Heart right ventricle (tissue), 16 donors: ENCODE measurements at regions not wholly inside any gene's neighbourhood (a gene's known extent, or its start where the extent isn't known, plus 50 kb on each side); places are given as distances from the start of the nearest gene placed in this dataset.

Source experiments
- ATAC-seq, 8 donors: fragments of 200-7000 bp; cut with Tn5 transposase; one replicate each; pipeline ENCODE4 v1.9.1; 2020; ENCODE audit warnings: mild to moderate bottlenecking in 8 of 8, moderate library complexity in 8 of 8, moderate number of reproducible peaks in 1 of 8
- DNase-seq, 2 donors: peaks; one replicate each; pipeline ENCODE4 v3.0.0-alpha.2; 2020
- H3K27ac ChIP-seq, 10 donors: fragments of 200-600 bp; sonication (generic) in 2 of 10; one replicate each; pipeline versions ENCODE4 v1.5.0 to v1.8.0; 2020 to 2022; ENCODE audit warnings: mild to moderate bottlenecking in 3 of 10
- H3K27me3 ChIP-seq, 7 donors: fragments of 200-600 bp; one replicate each; pipeline ENCODE4 v1.8.0; 2021 to 2022; ENCODE audit warnings: mild to moderate bottlenecking in 2 of 7
- H3K36me3 ChIP-seq, 9 donors: fragments of 200-600 bp; sonication (generic) in 1 of 9; one replicate each; pipeline versions ENCODE4 v1.5.0 to v1.8.0; 2020 to 2022; ENCODE audit warnings: mild to moderate bottlenecking in 2 of 9
- H3K4me1 ChIP-seq, 9 donors: fragments of 200-600 bp; sonication (generic) in 1 of 9; one replicate each; pipeline versions ENCODE4 v1.5.0 to v1.8.0; 2020 to 2022; ENCODE audit warnings: mild to moderate bottlenecking in 4 of 9
- H3K4me3 ChIP-seq, 10 donors: fragments of 200-600 bp; sonication (generic) in 2 of 10; one replicate each; pipeline versions ENCODE4 v1.5.0 to v1.8.0; 2020 to 2022; ENCODE audit warnings: mild to moderate bottlenecking in 7 of 10, moderate library complexity in 2 of 10
- H3K9me3 ChIP-seq, 11 donors: fragments of 200-600 bp in 10 of 11; sonication (generic) in 2 of 11; one replicate each; pipeline versions ENCODE4 v1.5.0 to v1.8.0; 2013 to 2022; ENCODE audit warnings: mild to moderate bottlenecking in 2 of 11, control low read depth in 1 of 11, moderate library complexity in 1 of 11
- CTCF ChIP-seq, 9 donors: fragments of 200-600 bp; sonication (generic) in 2 of 9; IDR thresholded peaks; one replicate each; pipeline versions ENCODE4 v1.5.0 to v1.8.0; 2021 to 2022; ENCODE audit warnings: antibody characterized with exemption in 9 of 9, mild to moderate bottlenecking in 5 of 9, moderate library complexity in 1 of 9
- WGBS, 2 donors: extraction: QIAGEN DNeasy Blood & Tissue Kit; methylation state at CpG; one replicate each; pipeline ENCODE4 v1.1.7; 2013; ENCODE audit warnings: inconsistent platforms in 1 of 2; 5-methylcytosine and 5-hydroxymethylcytosine counted together
- intact Hi-C, 10 donors: fragments of 100-400 bp; cut with DNase I; formaldehyde crosslinking; loops; one replicate each; pipeline versions ENCODE4 v1.11.1 to v1.14.2; 2022
- donor health status: Arrhythmogenic right ventricular cardiomyopathy.
- donor health status: ischemic (EF 13 %, LVEDD 7.1; RV severe dilation, severe dysfunction).
- donor health status: healthy with polysubstance abuse.
- donor health status: DM: no; HTN: yes; CAD: no.
- donor health status: DM: no; HTN: no; CAD: no.
- donor health status: ischemic (EF 25% LVEDD 6.9; RV normal size, moderate dysfunction).
- donor health status: ischemic (EF 25% LVEDD 5.7; RV mildly dilated, moderate dysfunction).
- donor health status: healthy.
- donor health status: DM: yes; HTN: yes; CAD: no.
- donor health status: Ischemic cardiomyopathy.
- donor health status: ischemic (EF 35%, LVEDD 5.7; RV mildly dilated, moderate dysfunction).
- donor health status: nonischemic (EF 11% LVEDD 7.7; RV severe dilation, severe dysfunction).
- donor health status: DM: yes; HTN: yes; CAD: no.
- donor health status: PGD.
- donor health status: ischemic (EF 29% LVEDD 5.4; RV normal size, mild dysfunction).
- donor health status: nonischemic (EF 23%, LVEDD 6.1; RV moderate dilation, normal function).

- DNase-seq (no peak), ATAC-seq (no peak)
- Histone ChIP-seq H3K27ac (no peak overlapping the region), H3K27me3 (no peaks in the 10 kb centered on the region), H3K4me1 (peaks cover 0 to 12% (median 4%) of the 10 kb centered on the region in 9 donors), H3K9me3 (peaks cover 0 to 38% (median 13%) of the 10 kb centered on the region in 11 donors), H3K4me3 (no peak overlapping the region), H3K36me3 (no peaks in the 10 kb centered on the region)
- no peak for TF ChIP-seq CTCF (IDR thresholded peaks at IDR 0.05)
- intact Hi-C loops, result no loop called here
- WGBS, 2 donors, result 31 to 48% methylated on average over 7 of the region's 7 CpGs
Measured at GRCh38 chr1:232751393-232752140, 53.6 kb upstream of the MAP10 start.

DNA sequence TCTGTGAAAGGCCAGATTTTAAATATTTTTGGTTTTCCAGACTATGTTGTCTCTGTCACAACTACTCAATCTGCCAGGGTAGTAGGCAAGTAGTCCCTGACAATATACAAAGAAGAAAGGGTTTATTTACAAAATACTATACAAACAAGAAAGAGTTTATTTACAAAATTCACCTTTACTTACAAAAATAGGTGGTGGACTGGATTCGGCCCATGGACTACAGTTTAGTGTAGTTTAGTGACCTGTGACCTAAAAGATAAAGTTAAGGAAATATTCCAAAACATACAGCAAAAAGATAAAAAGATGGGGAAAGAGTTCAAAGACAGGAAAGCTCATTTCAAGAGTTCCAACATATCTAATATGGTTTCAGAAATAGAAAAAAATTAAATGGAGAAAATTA lies 52.9 kb upstream of the MAP10 start:
- Histone ChIP-seq H3K27me3 (no peaks in the 10 kb centered on the region), H3K27ac (no peak overlapping the region), H3K4me1 (peaks cover 0 to 12% (median 4%) of the 10 kb centered on the region in 9 donors), H3K36me3 (no peaks in the 10 kb centered on the region), H3K9me3 (peaks cover 0 to 33% (median 13%) of the 10 kb centered on the region in 11 donors), H3K4me3 (no peak overlapping the region)
- intact Hi-C loops, result no loop called here
- WGBS, 2 donors, result 58 to 59% methylated on average over 1 of the region's 1 CpG
- DNase-seq (no peak), ATAC-seq (no peak)
- no peak for TF ChIP-seq CTCF (IDR thresholded peaks at IDR 0.05)

DNA sequence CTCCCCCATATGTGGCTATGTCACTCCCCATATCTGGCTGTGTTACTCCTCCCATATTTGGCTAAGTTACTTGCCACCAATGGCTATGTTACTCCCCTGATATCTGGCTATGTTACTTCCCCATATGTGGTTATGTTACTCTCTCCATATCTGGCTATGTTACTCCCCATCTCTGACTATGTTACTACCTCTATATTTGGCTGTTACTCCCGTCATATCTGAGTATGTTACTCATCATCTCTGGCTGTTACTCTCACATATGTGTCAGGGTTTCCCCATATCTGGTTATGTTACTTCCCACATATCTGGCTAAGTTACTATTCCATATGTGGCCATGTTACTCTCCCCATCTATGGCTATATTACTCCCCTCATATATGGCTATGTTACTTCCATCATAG lies 50.3 kb upstream of the MAP10 start:
- DNase-seq (no peak), ATAC-seq (no peak)
- no peaks in the 10 kb centered on the region for H3K36me3 ChIP-seq
- H3K4me3 ChIP-seq, result no peak overlapping the region
- peaks cover 0 to 12% (median 4%) of the 10 kb centered on the region in 9 donors for H3K4me1 ChIP-seq
- no peaks in the 10 kb centered on the region for H3K27me3 ChIP-seq
- 67 to 81% methylated on average over 1 of the region's 1 CpG for WGBS, 2 donors
- H3K27ac ChIP-seq, result no peak overlapping the region
- TF ChIP-seq CTCF (IDR thresholded peaks at IDR 0.05), result no peak
- peaks cover 0 to 7% (median under 1%) of the 10 kb centered on the region in 11 donors for H3K9me3 ChIP-seq
- intact Hi-C loops, result no loop called here
